GM12891 (cell line): ENCODE measurements at regions not wholly inside any gene's neighbourhood (a gene's known extent, or its start where the extent isn't known, plus 50 kb on each side); places are given as distances from the start of the nearest gene placed in this dataset.

ENCODE experiments used
- PAX5 ChIP-seq: IDR thresholded peaks from 2 replicates; pipeline ENCODE4 v1.6.1; 2011; ENCODE audit warnings: low read length, moderate library complexity, mild to moderate bottlenecking; ENCODE audit not compliant: insufficient read depth, severe bottlenecking
- POLR2A ChIP-seq: IDR thresholded peaks from 2 replicates; pipeline ENCODE4 v1.6.1; 2011; ENCODE audit warnings: low read depth, low read length, control low read depth
- POLR2AphosphoS5 ChIP-seq: IDR thresholded peaks from 2 replicates; pipeline ENCODE4 v1.6.1; 2011; ENCODE audit warnings: low read depth, low read length, control low read depth
- SPI1 ChIP-seq: IDR thresholded peaks from 2 replicates; pipeline ENCODE4 v1.6.1; 2011; ENCODE audit warnings: low read depth, low read length, control low read depth
- TAF1 ChIP-seq: IDR thresholded peaks from 2 replicates; pipeline ENCODE4 v1.6.1; 2011; ENCODE audit warnings: low read depth, low read length, control low read depth

GRCh38 chr5:2168601-2169429 lies 286.1 kb upstream of the IRX4 start:
- no peak for TF ChIP-seq POLR2A
- no peak for TF ChIP-seq TAF1
- no peak for TF ChIP-seq POLR2AphosphoS5
- no peak for TF ChIP-seq SPI1
- TF ChIP-seq PAX5: no peak
